HG02678 (cell line): ENCODE measurements at regions not wholly inside any gene's neighbourhood (a gene's known extent, or its start where the extent isn't known, plus 50 kb on each side); places are given as distances from the start of the nearest gene placed in this dataset.

ENCODE experiments used
- ATAC-seq: cut with Tn5 transposase; IDR thresholded peaks from one replicate; pipeline ENCODE4 v1.9.1; 2021; ENCODE audit warnings: mild to moderate bottlenecking, moderate library complexity; ENCODE audit not compliant: unreplicated experiment

DNA sequence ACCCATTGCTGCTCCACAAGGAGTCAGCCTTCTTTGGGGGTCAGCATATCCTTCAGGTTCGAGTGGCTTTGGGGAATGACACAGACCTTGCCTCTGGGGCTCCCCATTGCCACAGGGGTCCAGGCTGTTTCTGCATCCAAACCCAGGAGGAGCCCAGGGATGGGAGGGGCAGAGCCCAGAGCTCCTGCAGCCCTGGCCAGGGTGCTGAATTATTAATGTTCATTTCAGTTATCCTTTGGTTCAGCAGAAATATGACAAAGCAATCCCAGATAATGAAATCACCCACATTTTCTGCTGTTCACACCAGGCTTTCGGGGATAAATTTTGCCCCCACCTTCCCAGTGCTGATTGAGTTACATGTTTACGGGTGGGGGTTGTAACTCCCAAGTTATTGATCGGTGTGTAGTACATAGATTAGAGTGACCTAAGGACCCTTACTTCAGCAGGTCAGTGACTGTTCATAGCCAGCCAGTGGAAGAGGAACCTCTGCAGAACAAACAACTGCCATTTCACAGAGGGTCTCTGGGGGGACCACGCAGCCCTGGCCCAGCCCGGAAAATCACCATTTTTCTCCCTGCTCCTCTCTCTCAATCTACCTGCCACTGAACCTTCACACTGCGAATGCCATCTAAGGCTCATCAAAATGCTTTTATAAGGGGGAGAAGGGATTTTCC, 240.3 kb upstream of the N4BP1 start:
- ATAC-seq, result no peak

DNA sequence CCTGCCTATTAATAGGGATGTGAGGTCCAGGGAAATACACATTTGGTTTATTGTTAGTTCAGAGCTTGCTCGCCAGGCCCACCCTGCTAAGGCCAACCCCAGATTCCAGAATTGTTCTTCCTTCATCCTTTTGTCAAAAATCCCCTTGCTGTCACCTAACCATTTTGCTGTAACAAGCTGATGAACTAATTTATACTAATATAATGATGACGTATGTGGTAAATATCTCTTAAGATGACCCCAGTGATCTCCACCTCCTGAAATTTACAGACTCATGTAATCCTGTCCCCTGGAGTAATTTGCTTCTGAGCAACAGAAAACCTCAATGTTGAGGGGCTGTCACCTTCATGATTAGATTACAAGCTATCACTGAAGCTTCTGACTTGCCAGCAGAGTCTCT, 236.3 kb upstream of the N4BP1 start:
- no peak for ATAC-seq

DNA sequence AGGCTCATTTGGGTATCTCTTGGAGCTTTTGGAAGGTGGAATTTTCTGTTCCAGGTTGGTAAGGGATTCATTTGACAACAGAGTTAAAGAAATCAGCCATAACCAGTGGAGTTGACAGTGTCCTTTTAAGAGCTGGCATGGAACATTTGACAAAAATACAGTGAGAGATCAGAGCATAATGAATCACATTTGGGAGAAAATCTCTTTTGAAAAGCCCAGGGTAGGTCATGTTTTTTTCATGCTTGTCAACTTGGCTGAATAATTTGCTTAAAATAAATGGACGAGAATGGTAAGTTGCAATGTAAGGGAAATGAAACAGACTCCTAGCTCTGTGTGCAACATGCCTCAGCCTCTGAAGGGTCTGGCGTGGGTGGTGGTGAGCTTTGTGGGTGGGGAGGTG, 235.3 kb upstream of the N4BP1 start:
- ATAC-seq, result no peak

DNA sequence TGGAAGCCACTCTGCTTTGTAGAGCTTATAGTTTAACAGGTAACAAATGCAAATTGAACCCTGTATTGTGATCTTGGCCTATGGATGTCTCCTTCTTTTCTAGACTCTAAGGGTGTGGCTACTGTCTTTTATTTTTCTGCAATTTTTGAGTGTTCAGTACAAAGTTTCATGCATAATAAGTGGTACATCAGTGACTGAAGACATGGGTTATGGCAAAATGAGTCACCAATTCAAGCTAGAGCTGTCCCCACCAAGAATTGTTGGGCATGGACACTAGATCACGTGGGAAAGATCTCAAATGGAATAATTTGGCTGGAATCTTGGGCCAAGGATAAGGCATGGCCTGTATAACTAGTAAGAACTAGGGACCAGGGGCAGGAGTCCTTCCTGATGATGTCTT, 228.4 kb upstream of the N4BP1 start:
- no peak for ATAC-seq

DNA sequence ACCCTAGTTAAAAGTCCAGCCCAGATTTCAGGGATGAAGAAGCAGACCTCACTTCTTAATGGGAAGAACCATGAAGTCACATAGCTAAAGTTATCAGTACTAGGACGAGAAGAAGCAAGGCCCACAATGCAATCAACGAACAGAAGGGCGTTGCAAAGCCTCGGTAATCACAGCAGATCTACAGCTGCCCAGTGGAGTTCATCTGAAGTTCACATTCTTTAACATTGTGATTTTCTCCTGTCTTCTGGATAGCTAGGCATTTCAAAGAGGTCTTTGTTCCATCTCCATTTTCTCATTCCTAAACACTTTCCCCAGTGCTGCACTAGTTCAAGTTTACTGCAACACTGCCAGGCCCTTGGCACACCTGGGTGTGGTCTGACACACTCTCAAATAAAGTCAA, 226.7 kb upstream of the N4BP1 start:
- no peak for ATAC-seq

DNA sequence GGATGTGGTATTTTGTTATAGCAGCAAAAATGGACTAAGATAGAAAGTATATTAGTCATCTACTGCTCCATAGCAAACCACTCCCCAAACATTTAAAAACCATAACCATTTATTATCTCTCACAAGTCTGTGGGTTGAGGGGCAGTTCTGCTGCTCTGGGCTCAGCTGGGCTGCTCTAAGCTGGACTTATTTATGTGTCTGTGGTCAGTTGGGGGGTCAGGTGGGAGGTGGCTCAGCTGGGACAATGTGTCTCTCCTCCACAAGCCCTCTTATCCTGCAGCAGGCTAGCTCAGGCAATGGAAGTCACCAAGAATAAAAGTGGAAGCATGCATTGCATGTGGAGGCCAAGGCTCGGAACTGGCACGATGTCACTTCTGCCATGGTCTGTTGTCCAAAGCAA, 226.1 kb upstream of the N4BP1 start:
- no peak for ATAC-seq

DNA sequence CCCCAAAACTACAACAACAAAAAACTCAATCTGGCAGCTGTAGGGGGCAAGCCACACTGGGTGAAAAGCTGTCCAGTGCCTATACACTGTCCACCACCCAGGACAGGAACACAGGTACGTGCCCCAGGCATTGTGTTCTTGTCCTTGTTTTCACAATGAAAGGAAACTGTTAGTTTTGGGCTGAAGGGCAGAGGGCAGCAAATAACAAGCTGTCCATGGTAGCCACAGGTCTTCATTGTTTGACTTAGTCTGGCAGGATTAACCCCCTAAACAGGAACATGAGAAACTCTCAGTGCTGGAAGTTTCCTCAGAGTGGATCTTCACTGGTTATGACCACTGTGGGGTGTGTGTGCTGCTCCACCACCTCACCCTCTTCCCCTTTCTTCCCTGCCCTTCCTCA, 224.6 kb upstream of the N4BP1 start:
- ATAC-seq, result no peak

DNA sequence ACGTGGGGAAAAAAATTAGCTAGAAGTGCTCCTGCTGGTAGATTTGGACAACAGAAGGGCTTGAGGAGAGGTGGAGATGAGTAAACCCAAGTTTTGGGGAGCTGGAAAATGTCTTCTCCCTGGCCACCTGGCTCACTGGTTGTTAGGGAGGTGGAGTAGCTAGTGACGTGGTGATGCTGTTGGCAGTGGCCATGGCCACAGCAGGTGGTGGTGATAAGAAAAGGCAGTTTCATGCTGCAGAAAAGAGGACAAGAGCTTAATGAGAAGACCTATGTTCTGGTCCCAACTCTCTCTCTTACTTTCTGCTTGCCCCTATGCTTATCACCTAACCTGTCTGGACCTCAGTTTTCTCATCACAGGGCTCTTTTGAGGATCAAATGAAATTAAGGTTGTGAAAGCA, 223.5 kb upstream of the N4BP1 start:
- no peak for ATAC-seq

DNA sequence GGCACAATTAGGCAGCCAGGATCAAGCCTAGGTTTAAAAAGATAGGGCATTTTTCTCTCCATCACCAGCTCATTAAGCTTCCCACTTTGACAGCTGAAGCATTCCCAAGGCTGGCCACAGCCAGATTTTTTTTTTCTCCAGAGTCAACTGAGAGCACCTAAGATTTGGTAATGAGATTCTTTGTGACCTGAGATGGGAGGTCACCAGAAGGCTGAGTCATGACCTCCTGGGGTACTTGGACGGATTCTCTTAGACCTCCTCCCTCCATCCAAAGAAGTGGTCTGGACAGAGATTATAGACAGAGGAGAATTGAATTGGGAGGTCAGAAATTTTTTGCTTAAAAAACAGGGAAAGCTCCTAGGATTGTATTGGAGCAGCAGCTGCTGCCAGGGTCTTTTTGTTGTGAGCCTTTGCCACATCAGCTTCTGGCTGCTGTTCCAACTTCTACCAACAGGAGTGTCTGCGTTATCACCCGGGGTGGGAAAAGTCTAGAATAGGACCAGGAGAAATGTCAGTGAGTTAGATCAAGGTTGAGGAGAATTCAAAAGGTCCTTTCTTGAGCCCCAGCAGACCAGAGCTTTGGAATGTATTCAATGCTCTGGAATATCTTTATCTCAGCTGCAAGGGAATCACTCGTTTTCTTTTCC, 221.2 kb upstream of the N4BP1 start:
- ATAC-seq, result no peak

DNA sequence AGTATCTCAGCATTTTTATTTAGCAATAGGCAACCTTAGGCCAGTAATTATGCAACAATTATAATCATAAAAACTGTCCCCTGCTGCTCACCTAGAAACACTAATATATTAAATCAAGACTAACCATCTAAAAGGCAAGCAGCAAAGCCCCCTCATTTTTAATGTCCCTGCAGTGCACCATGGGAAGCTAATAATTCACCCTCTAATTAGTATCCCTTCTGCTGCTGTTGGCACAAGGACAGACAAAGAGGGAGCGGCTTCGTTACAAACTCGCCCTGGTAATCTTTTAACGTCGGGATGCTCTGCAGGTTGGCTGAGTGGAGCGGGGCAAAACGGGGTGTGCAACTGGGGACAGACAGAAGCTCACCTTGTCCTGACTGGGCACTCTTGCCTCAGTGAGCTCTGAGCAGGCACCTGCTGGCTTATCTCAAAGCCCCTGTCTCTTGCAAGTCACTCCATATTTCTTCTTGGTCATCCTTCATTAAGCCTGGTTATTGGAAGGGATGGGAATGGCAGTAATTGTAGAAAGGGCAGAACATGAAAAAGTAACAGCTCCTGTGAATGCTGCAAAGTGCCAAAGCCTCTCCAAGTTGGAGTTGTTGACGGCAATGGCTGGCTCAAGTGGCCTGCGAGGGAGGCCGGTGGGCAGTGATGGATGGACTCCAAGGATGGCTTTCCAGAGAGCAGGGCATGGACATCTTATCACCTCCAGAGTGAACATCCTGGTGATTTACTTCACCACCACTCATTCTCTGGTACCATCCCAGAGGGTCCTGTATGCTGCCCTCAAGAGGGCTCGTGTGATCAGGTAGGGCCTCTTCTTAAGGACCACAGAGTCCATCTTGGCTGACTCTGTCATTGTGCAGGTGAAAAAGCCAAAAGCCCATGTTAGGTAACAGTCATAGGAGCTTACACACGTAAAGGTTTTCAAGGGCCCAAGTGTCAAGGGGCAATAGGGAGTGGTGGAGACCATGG, 219.6 kb upstream of the N4BP1 start:
- ATAC-seq, result no peak

DNA sequence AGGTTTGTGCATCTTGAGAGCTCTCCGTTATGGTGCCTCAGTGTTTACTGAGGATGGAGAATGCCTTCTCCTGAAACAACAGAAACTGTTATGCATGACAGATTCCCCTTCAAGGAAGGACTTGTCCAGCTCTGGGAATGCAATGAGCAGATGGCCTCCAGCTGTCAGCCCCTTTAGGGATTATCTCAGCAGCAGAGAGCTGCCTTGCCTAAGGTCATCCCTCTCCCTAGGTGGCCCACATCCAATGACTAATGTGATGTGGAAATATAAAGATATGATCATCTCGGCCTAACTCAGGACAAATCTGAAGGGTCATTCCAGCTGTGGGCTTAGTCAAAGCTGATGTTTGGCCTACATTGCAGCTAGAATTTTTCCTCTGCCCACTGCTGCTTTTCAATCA, 214.3 kb upstream of the N4BP1 start:
- no peak for ATAC-seq

DNA sequence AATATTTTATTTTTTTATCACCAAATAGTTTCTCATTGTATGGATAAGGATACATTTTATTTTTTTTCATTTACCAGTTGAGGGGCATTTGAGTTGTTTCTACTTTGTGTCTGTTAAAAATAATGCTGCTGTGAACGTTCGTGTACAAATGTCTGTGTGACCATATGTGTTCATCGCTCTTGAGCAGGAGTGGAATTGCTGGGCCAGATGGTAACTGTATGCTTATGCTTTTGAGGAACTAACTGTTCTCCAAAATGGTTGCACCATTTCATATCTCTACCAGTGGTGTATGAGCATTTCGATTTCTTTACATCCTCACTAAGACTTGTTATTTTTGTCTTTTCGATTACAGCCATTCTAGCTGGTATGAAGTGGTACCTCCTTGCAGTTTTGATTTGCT, 212.5 kb upstream of the N4BP1 start:
- no peak for ATAC-seq

DNA sequence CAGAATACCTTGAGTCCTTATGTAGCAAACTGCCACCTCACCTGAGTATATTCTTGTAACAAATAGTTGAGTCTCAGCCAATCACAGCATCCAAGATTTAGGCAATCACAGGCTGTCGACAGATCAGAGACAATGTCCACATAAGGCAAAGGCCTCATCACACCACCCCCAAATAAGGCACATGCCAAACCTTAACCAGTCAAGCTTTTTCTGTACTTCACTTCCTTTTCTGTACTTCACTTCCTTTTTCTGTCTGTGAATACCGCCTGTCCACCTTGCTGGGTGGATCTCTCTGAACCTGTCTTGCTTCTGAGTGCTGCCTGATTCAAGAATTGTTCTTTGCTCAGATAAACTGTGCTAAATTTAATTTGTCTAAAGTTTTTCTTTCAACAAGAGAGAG, 210.4 kb upstream of the N4BP1 start:
- ATAC-seq, result no peak

DNA sequence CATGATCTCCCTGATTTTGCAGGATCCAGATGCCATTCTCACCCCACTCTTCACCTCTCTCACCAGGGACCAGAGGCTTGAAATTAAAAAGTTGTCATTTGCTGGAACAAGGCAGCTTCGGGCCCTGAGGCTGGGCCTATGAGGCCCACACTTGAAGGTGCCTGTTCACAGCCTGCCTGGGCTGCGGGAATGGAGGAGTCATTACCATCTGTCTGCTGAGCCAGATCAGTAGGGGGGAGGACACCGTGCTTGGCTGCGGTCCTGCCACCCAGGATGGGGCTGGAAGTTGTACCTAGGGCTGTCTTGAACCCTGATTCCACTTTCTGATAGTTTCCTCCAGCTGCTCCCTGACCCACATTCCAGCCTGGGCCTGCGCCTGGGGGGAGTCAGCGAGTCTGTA, 208.3 kb upstream of the N4BP1 start:
- ATAC-seq, result no peak

DNA sequence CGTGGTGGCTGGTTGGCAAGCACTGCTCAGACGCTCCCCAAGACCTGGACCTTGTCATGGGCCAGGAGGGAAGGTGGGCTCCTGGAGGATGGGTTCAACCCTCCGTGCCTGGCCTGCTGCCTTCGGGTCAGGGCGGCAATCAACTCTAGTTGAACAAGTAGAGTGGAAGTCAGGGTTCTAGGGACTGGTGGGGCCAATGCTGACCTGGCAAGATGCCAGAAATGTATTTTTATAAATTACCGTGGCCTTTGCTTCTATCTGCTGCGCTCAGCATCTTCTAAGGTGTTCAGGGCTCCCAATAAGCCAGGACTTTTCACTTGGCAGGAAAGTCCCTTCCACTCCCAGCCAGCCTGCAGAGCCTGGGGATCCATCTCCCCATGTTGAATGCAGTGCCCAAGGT, 207.1 kb upstream of the N4BP1 start:
- ATAC-seq, result no peak

DNA sequence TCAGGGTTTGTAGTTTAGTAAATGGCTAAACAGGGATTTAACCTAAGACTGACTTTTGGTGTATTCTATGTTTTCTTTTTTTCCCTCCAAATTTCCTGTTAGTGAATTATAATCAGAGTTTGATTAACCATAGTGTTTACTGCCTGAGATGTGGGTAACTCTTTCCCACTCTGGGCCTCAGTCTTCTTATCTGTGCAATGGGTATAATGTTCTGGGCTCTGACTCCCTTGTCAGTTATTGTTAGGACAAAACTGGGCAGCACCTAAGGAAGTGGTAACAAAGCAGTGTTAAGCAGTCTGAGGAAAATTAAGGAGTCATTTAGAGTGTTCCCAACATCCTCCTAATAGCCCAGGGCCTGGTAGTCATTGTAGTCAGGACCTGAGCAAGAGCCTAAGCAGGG, 206.4 kb upstream of the N4BP1 start:
- no peak for ATAC-seq

DNA sequence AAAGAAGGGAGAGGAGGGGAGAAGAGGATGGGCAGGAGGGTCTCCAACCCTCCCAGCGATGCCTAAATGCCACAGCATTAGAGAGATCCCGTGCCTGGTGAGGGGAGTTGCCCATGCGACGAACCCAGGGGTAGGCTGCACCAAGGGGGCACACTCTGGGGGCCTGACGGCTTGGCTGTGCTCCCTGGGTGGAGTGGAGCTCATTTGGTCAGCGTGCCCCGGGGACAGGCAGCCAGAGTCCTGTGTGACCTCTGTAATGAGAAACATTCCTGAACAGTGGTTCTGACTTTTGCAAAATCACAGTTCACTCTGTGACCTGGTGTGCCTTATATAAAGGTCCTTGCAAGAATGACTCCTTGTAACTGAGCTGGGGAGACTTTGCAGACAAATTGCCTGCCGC, 205.0 kb upstream of the N4BP1 start:
- no peak for ATAC-seq

DNA sequence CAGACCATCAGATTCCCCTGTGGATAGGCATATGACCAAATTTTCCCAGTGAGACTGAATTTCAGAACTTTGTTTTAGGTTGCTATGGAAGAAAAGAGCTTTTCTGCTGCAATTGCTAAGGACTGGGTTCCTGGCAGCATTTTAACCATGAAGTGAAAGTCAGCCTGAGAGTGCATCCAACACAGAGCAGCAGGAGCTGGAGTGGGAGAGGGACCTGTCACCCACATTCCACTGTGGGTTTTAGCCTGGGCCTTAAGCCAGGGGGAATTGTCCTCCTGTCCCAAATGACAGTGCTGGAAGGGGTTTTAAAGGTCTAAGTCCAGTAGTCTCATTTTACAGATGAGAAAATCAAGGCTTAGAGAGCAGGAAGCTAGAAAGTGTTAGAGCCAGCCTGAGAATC, 203.5 kb upstream of the N4BP1 start:
- no peak for ATAC-seq

DNA sequence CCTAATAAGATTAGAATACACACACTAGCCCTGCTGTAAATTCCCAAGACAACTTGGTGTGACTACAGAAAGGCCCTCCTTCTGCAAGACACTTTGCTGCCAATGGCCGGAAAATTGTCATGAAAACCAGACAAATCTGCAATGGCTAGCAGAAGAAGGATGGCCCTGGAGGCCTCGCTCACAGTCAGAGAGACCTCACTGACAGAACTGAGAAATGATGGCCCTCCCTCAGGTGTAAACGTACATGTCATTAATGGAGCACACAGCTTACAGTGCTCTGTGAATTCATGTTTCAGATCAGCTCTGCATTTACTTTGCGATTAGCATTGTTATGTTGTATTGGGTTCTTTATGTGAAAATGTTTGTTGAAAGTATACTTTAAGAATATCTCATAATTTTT, 202.9 kb upstream of the N4BP1 start:
- ATAC-seq, result no peak

DNA sequence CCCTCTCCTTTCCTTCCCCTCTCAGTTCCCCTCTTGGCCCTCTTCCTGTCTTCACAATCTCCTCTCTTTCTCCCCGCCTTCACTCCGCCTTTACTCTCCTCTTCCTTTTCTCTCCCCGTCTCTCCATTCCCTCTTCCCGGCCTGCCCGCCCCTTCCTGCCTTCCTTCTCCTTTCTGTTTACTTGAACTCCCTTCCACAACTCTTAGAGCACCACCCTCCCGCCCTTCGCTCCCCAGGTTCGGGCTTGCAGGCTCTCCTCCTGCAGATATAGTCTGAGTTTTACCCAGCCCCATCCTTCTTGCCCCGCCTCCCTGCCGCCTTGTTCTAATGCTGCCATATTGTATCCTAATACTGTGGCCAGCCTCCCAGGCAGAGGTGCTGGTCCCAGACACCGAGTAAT, 201.5 kb upstream of the N4BP1 start:
- ATAC-seq, result no peak

DNA sequence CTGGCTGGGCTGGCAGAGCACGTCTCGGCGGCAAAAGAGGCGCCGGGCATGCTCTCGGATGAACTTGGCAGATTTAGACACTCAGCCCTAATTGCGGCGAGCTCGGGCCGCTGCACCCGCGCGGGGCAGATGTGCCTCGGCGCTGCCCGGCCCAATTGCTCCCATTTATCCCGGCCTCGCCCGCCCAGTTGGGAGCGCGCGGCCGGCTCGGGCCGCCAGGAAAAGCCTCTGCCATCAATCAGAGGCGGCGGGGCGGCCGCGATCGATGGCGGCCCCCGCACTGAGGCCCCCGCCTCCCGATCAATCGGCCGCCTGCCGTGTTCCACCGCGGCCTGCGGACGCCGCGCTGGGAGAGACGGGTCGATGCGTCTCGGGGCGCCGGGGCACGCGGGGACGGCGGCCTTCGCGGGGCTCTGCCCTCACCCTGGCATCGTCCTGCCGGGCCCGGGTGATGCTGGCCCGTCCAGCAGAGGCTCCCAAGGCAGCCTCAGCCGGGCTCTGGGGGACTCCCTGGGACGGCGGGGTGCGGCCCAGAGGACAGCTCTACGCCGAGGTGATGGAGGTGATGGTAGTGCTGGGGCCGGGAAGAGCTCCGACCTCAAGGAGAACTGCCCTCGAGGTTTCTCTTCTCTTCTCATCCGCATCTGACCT, 200.9 kb upstream of the N4BP1 start:
- no peak for ATAC-seq

DNA sequence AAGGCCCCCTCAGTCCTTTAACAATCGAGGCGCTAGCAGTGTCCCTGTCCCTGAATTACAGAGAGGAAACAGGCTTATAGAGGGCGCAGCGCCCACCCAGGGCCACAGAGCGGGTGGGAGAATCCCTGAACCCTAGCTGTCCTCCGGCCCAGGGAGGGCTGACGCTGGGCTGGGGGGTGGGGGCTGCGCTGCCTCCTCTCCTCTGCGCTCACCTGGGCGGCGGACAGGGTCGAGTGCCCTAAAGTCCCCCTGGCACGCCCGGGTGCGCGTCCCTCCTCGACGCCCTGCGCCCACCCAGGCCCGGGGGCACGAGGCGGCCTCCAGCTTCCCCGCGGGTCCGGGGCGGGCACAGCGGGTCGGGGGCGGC, 200.4 kb upstream of the N4BP1 start:
- no peak for ATAC-seq
